Fibroblast of lung (primary cell): ENCODE measurements at regions not wholly inside any gene's neighbourhood (a gene's known extent, or its start where the extent isn't known, plus 50 kb on each side); places are given as distances from the start of the nearest gene placed in this dataset.

ENCODE experiments used
- CTCF ChIP-seq, 2 donors: IDR thresholded peaks in 1 of 2; conservative IDR thresholded peaks in 1 of 2; 1 replicate in 1 of 2; 2 replicates in 1 of 2; pipeline ENCODE4 v1.5.1; 2011 to 2012; ENCODE audit warnings: low read length in 2 of 2, control low read depth in 1 of 2, inconsistent platforms in 1 of 2, low read depth in 1 of 2, mild to moderate bottlenecking in 1 of 2
- EZH2 ChIP-seq: IDR thresholded peaks from 2 replicates; pipeline ENCODE4 v1.5.1; 2012; ENCODE audit warnings: low read length, control low read depth, mild to moderate bottlenecking; ENCODE audit errors: missing control alignments

GRCh38 chr14:71346685-71347084, 439.4 kb downstream of the PCNX1 start:
- TF ChIP-seq CTCF (conservative IDR thresholded peaks at IDR 0.05 in 1 of 2, IDR thresholded peaks at IDR 0.05 in 1 of 2; ENCODE audit: low read depth in 1 of 2, low read length in 2 of 2) (no peak), EZH2 (no peak)
